AG10803 (cell line): ENCODE measurements at regions not wholly inside any gene's neighbourhood (a gene's known extent, or its start where the extent isn't known, plus 50 kb on each side); places are given as distances from the start of the nearest gene placed in this dataset.
"Not testable (repeated sequence)": the region's sequence is repeated elsewhere in the genome, so short reads cannot be mapped to it uniquely, and the experiment has no call there.

Source experiments
- DNase-seq: peaks from one replicate; pipeline ENCODE4 v3.0.0; 2010; ENCODE audit warnings: low read depth
- H3K4me3 ChIP-seq: 2 replicates; pipeline ENCODE4 v1.5.1; 2011; ENCODE audit warnings: mild to moderate bottlenecking, low read length, control low read depth
- TF ChIP-seq, protein P1 (sequence below): conservative IDR thresholded peaks from 2 replicates; pipeline ENCODE4 v1.5.1; 2011; ENCODE audit warnings: mild to moderate bottlenecking, low read length, control low read depth, inconsistent platforms

DNA sequence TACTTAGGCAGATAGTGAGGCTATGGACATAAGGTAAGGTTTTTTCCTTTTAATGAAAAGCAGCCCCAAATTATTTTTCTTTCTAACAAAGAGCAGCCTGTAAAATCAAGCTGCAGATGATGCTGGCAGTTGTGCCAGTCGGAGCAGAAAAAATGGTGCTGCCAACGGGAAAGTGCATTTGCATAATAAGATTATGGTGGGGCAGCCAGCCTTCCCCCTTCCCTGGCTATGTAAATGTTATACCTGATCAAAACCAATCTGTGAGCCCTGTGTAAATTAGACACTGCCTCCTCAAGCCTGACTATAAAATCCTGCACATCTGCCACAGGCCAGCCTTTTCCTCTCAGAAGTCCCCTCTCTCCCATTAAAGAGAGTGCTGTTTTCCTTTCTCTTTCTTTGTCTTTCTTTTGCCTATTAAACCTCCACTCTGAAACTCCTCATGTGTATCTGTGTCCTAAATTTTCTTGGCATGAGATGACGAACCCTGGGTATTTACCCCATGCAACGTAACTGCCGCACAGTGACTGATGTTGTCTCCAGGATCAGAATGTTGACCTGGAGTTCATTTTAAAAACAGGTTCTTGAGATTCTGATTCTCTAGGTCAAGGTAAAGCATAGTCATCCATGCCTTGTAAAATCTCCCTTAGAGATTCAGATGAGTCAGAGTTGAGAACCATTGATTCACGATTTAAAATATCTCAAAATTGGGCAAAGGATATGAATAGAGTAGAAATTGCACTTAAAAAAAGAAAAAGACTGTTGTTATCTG is 167.3 kb upstream of the C1GALT1 start:
- TF ChIP-seq, protein P1, sequence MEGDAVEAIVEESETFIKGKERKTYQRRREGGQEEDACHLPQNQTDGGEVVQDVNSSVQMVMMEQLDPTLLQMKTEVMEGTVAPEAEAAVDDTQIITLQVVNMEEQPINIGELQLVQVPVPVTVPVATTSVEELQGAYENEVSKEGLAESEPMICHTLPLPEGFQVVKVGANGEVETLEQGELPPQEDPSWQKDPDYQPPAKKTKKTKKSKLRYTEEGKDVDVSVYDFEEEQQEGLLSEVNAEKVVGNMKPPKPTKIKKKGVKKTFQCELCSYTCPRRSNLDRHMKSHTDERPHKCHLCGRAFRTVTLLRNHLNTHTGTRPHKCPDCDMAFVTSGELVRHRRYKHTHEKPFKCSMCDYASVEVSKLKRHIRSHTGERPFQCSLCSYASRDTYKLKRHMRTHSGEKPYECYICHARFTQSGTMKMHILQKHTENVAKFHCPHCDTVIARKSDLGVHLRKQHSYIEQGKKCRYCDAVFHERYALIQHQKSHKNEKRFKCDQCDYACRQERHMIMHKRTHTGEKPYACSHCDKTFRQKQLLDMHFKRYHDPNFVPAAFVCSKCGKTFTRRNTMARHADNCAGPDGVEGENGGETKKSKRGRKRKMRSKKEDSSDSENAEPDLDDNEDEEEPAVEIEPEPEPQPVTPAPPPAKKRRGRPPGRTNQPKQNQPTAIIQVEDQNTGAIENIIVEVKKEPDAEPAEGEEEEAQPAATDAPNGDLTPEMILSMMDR = no peak
- no peak overlapping the region for H3K4me3 ChIP-seq
- DNase-seq = no peak

DNA sequence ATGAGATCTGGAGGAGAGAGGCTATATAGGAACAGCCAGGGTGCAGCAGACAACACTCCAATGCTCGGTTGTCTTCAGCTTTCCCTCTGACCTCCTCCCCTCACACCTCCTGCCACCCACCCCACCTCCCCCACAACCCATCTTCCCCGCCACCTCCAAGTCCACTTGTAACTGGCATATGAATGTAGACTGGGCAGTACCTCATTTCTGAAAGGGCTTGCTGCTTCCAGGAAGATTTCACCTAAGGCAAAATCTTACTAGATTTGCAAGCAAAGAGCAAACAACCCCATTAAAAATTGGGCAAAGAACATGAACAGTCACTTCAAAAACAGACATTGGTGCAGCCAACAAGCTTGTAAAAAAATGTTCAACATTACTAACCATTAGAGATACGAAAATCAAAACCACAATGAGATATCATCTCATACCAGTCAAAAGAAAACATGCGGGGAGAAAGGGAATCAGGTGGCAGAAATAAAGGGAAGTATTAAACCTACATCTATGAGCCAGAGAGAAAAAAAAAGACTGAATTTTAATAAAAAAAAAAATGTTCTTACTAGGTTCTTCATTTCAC is 164.6 kb upstream of the C1GALT1 start:
- no peak overlapping the region for H3K4me3 ChIP-seq
- no peak for DNase-seq
- TF ChIP-seq, protein P1 = no peak

DNA sequence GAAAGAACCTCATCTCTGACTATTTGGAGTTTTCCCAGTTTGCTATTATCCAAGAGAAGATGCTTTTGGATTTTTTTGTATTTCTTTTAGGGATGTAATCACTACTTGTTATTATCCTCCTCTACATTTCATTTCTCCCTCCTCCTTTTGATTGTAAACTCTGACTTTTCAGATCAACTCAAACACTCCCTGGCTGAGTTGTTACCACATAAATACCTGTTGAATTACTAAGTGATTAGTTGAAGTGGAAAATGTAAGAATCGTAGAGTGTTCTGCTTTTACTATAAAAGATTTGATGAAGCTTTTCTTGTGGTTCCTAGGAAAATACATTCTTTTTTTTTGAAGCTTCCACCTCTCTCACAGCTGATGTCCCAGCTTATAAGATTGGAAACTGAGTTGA is 164.1 kb upstream of the C1GALT1 start:
- H3K4me3 ChIP-seq = no peak overlapping the region
- TF ChIP-seq, protein P1 = no peak
- no peak for DNase-seq

DNA sequence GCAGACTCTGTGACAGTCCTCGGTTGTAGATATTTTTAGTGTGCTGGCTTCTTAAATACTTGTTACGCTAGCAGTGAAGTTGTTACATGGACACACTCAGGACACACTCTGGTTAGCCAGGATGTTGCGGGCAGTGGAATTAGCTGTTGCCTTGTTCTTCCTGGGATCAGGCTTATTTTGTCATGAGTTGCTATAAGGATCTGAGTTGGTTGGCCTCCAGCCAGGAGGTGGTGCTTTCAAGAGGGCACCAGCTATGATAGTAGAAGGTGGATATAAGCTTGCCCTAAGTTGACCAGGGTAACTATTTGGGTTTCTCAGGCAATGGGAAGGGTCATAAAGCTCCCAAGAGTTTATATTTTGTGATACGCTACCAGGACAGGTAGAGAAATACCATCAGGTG is 150.1 kb upstream of the C1GALT1 start:
- TF ChIP-seq, protein P1 = no peak
- no peak for DNase-seq
- no peak overlapping the region for H3K4me3 ChIP-seq

DNA sequence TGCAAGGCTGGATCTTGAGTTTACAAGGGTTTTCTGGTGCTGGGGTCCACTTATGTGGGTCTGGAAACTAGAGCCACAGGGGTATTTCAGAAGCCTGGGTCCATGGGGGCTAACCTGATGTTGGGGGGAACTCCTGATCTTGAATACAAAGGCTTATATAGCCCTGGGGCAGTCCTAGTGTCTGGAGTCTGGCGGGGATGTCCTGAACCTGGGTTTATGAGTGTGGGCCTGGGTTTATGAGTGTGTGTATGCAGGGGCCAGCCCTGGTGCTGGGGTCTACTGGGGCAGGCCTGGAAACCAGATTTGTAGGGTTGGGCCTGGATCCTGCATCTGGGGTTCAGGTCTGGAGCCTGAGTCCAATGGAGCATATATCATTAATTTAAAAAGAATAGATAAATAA is 146.5 kb upstream of the C1GALT1 start:
- no peak for DNase-seq
- H3K4me3 ChIP-seq = no peak overlapping the region
- TF ChIP-seq, protein P1 = no peak

DNA sequence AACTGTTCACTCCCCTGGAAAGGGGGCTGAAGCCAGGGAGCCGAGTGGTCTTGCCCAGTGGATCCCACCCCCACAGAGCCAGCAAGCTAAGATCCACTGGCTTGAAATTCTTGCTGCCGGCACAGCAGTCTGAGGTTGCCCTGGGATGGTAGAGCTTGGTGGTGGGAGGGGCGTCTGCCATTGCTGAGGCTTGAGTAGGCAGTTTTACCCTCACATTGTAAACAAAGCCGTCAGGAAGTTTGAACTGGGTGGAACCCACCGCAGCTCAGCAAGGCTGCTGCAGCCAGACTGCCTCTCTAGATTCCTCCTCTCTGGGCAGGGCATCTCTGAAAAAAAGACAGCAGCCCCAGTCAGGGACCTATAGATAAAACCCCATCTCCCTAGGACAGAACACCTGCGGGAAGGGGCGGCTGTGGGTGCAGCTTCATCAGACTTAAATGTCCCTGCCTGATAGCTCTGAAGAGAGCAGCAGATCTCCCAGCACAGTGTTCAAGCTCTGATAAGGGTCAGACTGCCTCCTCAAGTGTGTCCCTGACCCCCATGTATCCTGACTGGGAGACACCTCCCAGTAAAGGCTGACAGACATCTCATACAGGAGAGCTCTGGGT is 140.0 kb upstream of the C1GALT1 start:
- H3K4me3 ChIP-seq, DNase-seq: not testable (repeated sequence)

DNA sequence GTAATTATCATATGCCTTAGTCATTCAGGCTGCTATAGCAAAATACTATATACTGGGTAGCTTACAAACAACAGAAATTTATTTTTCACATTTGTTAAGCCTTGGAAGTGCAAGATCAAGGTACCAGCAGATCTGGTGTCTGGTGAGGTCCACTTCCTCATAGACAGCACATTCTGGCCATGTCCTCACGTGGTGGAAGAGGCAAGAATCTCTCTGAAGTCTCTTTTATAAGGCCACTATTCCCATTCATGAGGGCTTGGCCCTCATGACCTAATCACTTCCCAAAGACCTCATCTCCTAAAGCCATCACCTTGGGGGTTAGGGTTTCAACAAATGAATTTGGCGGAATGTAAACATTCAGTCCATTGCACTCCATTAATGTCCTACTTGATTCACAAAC is 137.5 kb upstream of the C1GALT1 start:
- TF ChIP-seq, protein P1 = no peak
- no peak for DNase-seq
- no peak overlapping the region for H3K4me3 ChIP-seq
